B cell (primary cell): ENCODE measurements at regions not wholly inside any gene's neighbourhood (a gene's known extent, or its start where the extent isn't known, plus 50 kb on each side); places are given as distances from the start of the nearest gene placed in this dataset.

Experiments used
- ATAC-seq: fragments of 200-7000 bp; cut with Tn5 transposase; one replicate; pipeline ENCODE4 v1.10.0; 2021; ENCODE audit warnings: low read depth, mild to moderate bottlenecking, moderate number of reproducible peaks, moderate library complexity
- CTCF ChIA-PET: fragments of 350-600 bp; sonication (Branson Sonifier 250); formaldehyde crosslinking; loops from one replicate; lab custom pipeline; 2021; ENCODE audit warnings: antibody characterized with exemption, inconsistent platforms; lab: Charles Lee
- POLR2A ChIA-PET: fragments of 350-600 bp; sonication (Branson Sonifier 250); formaldehyde crosslinking; loops from one replicate; lab custom pipeline; 2021; ENCODE audit warnings: antibody characterized with exemption; lab: Charles Lee
- DNase-seq: peaks from one replicate; pipeline ENCODE4 v3.0.0; 2013
- H2AFZ ChIP-seq: 2 replicates; pipeline ENCODE4 v1.6.1; 2012; ENCODE audit warnings: mild to moderate bottlenecking, low read depth, low read length; ENCODE audit not compliant: insufficient read depth, poor library complexity, severe bottlenecking
- H3K27ac ChIP-seq, 2 donors: 1 replicate in 1 of 2; 2 replicates in 1 of 2; pipeline ENCODE4 v1.5.1; 2012 to 2013; ENCODE audit warnings: low read length in 2 of 2, mild to moderate bottlenecking in 2 of 2, moderate library complexity in 1 of 2
- H3K27me3 ChIP-seq, 4 experiments: fragments of 200-600 bp in 1 of 4; sonication (generic) in 1 of 4; replicated peaks in 1 of 4; 1 replicate in 2 of 4; 2 replicates in 2 of 4; pipeline versions ENCODE4 v1.6.1 to v1.7.0; 2013 to 2016; ENCODE audit warnings: low read length in 3 of 4, mild to moderate bottlenecking in 2 of 4, mixed read lengths in 1 of 4, moderate library complexity in 1 of 4; ENCODE audit not compliant: insufficient read depth in 4 of 4, control insufficient read depth in 3 of 4; ENCODE audit errors: control extremely low read depth in 1 of 4
- H3K36me3 ChIP-seq, 2 experiments: replicated peaks in 1 of 2; 1 replicate in 1 of 2; 2 replicates in 1 of 2; pipeline versions ENCODE4 v1.6.1 to v1.7.1; 2013; ENCODE audit warnings: low read length in 1 of 2; ENCODE audit not compliant: insufficient read depth in 2 of 2, control insufficient read depth in 1 of 2; ENCODE audit errors: control extremely low read depth in 1 of 2, extremely low read depth in 1 of 2
- H3K4me1 ChIP-seq, 2 donors: fragments of 200-600 bp in 1 of 2; sonication (generic) in 1 of 2; 1 replicate in 1 of 2; 2 replicates in 1 of 2; pipeline versions ENCODE4 v1.5.1 to v1.6.1; 2013 to 2017; ENCODE audit warnings: low read length in 2 of 2; ENCODE audit not compliant: control insufficient read depth in 2 of 2, insufficient read depth in 2 of 2
- H3K4me2 ChIP-seq: replicated peaks from 2 replicates; pipeline ENCODE3; 2012; ENCODE audit warnings: mild to moderate bottlenecking, low read depth, low read length; ENCODE audit not compliant: poor library complexity, severe bottlenecking
- H3K4me3 ChIP-seq, 5 experiments: fragments of 200-600 bp in 1 of 5; sonication (generic) in 1 of 5; 1 replicate in 3 of 5; 2 replicates in 2 of 5; pipeline versions ENCODE4 v1.5.1 to v1.7.0; 2011 to 2016; ENCODE audit warnings: low read length in 4 of 5, mild to moderate bottlenecking in 4 of 5, low read depth in 2 of 5, control low read depth in 1 of 5, moderate library complexity in 1 of 5; ENCODE audit not compliant: insufficient read depth in 1 of 5; ENCODE audit errors: control extremely low read depth in 1 of 5, extremely low read depth in 1 of 5
- H3K79me2 ChIP-seq: fragments of 200-600 bp; sonication (generic); one replicate; pipeline ENCODE4 v1.6.0; 2016; ENCODE audit warnings: low read length; ENCODE audit not compliant: control insufficient read depth, insufficient read depth
- H3K9ac ChIP-seq: fragments of 200-600 bp; sonication (generic); 2 replicates; pipeline ENCODE4 v1.6.1; 2017; ENCODE audit warnings: mild to moderate bottlenecking, low read length, moderate library complexity
- H3K9me3 ChIP-seq, 3 donors: one replicate each; pipeline versions ENCODE4 v1.6.1 to v1.7.1; 2013; ENCODE audit warnings: low read length in 2 of 3; ENCODE audit not compliant: control insufficient read depth in 2 of 3, insufficient read depth in 1 of 3; ENCODE audit errors: control extremely low read depth in 1 of 3
- H4K20me1 ChIP-seq: 2 replicates; pipeline ENCODE4 v1.6.0; 2012; ENCODE audit warnings: mild to moderate bottlenecking, low read length; ENCODE audit not compliant: insufficient read depth, control insufficient read depth, poor library complexity, severe bottlenecking
- H3K27ac Mint-ChIP-seq: one replicate; pipeline ENCODE4 v1.8.0; 2021; ENCODE audit warnings: mixed read lengths
- H3K27me3 Mint-ChIP-seq: one replicate; pipeline ENCODE4 v1.8.0; 2021; ENCODE audit warnings: mixed read lengths
- H3K4me1 Mint-ChIP-seq: one replicate; pipeline ENCODE4 v1.8.0; 2021; ENCODE audit warnings: mixed read lengths
- H3K4me3 Mint-ChIP-seq: one replicate; pipeline ENCODE4 v1.8.0; 2021; ENCODE audit warnings: mixed read lengths
- H3K9me3 Mint-ChIP-seq: one replicate; pipeline ENCODE4 v1.8.0; 2022; ENCODE audit warnings: mixed read lengths; ENCODE audit not compliant: insufficient read depth
- EZH2 ChIP-seq: IDR thresholded peaks from 2 replicates; pipeline ENCODE4 v1.6.1; 2012; ENCODE audit warnings: borderline replicate concordance, low read depth, mild to moderate bottlenecking, moderate library complexity, low read length; ENCODE audit not compliant: insufficient read depth, poor library complexity, severe bottlenecking
- WGBS: methylation state at CpG from one replicate; pipeline ENCODE4 v1.1.5; 2013; ENCODE audit warnings: missing lambda C conversion rate; ENCODE audit not compliant: insufficient coverage; 5-methylcytosine and 5-hydroxymethylcytosine counted together
- intact Hi-C: fragments of 100-400 bp; cut with micrococcal nuclease; formaldehyde crosslinking; loops from one replicate; pipeline ENCODE4 v1.10.0; 2022
- TF ChIP-seq, protein P1 (sequence below): fragments of 200-600 bp; IDR thresholded peaks from one replicate; pipeline ENCODE4 v1.8.0; 2022; ENCODE audit warnings: antibody characterized with exemption, mild to moderate bottlenecking

DNA sequence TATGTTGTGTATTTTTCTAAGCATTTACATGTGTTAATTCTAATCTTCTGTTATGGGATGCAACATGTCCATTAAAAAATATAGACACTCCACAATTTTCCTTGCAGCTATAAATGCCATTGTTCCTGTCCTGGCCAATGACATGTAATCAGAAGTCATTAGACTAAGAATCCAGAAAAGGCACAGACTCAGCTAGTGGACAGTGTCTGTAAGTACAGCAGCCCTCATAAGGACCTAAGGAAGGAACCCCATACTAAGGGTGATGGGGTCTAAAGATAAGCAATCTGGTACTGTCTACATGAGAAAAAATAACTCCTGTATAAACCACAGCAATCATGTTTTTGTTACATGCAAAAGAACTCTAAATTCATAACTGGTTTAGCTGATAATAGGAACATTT is 115.9 kb downstream of the GPR85 start:
- no peak for TF ChIP-seq EZH2
- TF ChIP-seq, protein P1, sequence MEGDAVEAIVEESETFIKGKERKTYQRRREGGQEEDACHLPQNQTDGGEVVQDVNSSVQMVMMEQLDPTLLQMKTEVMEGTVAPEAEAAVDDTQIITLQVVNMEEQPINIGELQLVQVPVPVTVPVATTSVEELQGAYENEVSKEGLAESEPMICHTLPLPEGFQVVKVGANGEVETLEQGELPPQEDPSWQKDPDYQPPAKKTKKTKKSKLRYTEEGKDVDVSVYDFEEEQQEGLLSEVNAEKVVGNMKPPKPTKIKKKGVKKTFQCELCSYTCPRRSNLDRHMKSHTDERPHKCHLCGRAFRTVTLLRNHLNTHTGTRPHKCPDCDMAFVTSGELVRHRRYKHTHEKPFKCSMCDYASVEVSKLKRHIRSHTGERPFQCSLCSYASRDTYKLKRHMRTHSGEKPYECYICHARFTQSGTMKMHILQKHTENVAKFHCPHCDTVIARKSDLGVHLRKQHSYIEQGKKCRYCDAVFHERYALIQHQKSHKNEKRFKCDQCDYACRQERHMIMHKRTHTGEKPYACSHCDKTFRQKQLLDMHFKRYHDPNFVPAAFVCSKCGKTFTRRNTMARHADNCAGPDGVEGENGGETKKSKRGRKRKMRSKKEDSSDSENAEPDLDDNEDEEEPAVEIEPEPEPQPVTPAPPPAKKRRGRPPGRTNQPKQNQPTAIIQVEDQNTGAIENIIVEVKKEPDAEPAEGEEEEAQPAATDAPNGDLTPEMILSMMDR: no peak

DNA sequence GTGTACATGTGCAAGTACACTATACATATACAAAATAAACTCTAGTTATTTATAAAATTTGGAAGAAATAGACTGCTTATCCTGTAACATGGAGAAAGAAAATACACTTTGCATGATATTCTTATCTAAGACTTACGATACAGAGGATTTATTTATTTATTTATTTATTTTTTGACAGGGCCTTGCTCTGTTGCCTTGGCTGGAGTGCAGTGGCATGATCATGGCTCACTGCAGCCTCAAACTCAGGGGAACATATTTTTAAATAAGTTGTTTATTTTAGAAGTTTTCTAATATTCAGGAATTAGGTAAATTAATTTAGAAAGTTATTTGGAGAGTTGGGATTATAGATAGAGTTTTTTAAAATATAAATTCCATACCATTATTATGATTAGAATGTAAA is 116.7 kb downstream of the GPR85 start:
- Mint-ChIP-seq H3K4me3 (no peak overlapping the region), H3K4me1 (no peaks in the 10 kb centered on the region), H3K9me3 (no peaks in the 10 kb centered on the region), H3K27ac (no peak overlapping the region), H3K27me3 (peaks cover 19% of the 10 kb centered on the region)
- H4K20me1 ChIP-seq: no peaks in the 10 kb centered on the region
- ChIA-PET POLR2A (no interaction called here), CTCF (no interaction called here)
- no peak for ATAC-seq
- H3K36me3 ChIP-seq: no peaks in the 10 kb centered on the region
- intact Hi-C loops: no loop called here
- no peaks in the 10 kb centered on the region for H3K79me2 ChIP-seq
- H3K27ac ChIP-seq: no peak overlapping the region
- no CpG with 5 or more reads among the region's 1 CpG for WGBS
- H3K4me3 ChIP-seq: no peak overlapping the region
- H3K27me3 ChIP-seq: peaks cover 0 to 4% (median 1%) of the 10 kb centered on the region in 4 experiments
- no peaks in the 10 kb centered on the region for H3K9me3 ChIP-seq
- TF ChIP-seq, protein P1: no peak
- TF ChIP-seq EZH2: no peak
- no peak for DNase-seq
- H3K4me1 ChIP-seq: peaks cover 0 to 4% of the 10 kb centered on the region in 2 donors
- no peak overlapping the region for H3K4me2 ChIP-seq
- H2AFZ ChIP-seq: no peak overlapping the region
- H3K9ac ChIP-seq: no peak overlapping the region

More for the DNA sequence above, 115.9 kb downstream of the GPR85 start:
- H3K4me3 Mint-ChIP-seq: no peak overlapping the region
- no peaks in the 10 kb centered on the region for H3K79me2 ChIP-seq
- no peaks in the 10 kb centered on the region for H3K9me3 ChIP-seq
- no peak for ATAC-seq
- H3K4me2 ChIP-seq: no peak overlapping the region
- H3K27me3 ChIP-seq: peaks cover 0 to 4% (median 1%) of the 10 kb centered on the region in 4 experiments
- H2AFZ ChIP-seq: no peak overlapping the region
- H3K9me3 Mint-ChIP-seq: no peaks in the 10 kb centered on the region
- POLR2A ChIA-PET: no interaction called here
- intact Hi-C loops: no loop called here
- H3K4me3 ChIP-seq: no peak overlapping the region
- H4K20me1 ChIP-seq: no peaks in the 10 kb centered on the region
- DNase-seq: no peak
- no peaks in the 10 kb centered on the region for H3K36me3 ChIP-seq
- peaks cover 0 to 4% of the 10 kb centered on the region in 2 donors for H3K4me1 ChIP-seq
- H3K27me3 Mint-ChIP-seq: peaks cover 19% of the 10 kb centered on the region
- no peak overlapping the region for H3K9ac ChIP-seq
- no peak overlapping the region for H3K27ac ChIP-seq
- CTCF ChIA-PET: no interaction called here
- no peaks in the 10 kb centered on the region for H3K4me1 Mint-ChIP-seq
- no peak overlapping the region for H3K27ac Mint-ChIP-seq
